Left ventricle myocardium inferior (tissue), 1 donor: ENCODE measurements at regions not wholly inside any gene's neighbourhood (a gene's known extent, or its start where the extent isn't known, plus 50 kb on each side); places are given as distances from the start of the nearest gene placed in this dataset.

Experiments used
- DNase-seq: peaks from one replicate; pipeline ENCODE4 v3.0.0-alpha.2; 2020
- H3K27ac ChIP-seq: fragments of 200-600 bp; replicated peaks from 2 replicates; pipeline ENCODE4 v1.8.0; 2021
- H3K27me3 ChIP-seq: fragments of 200-600 bp; 2 replicates; pipeline ENCODE4 v1.8.0; 2021; ENCODE audit warnings: low read depth
- H3K36me3 ChIP-seq: fragments of 200-600 bp; 2 replicates; pipeline ENCODE4 v1.8.0; 2021
- H3K4me1 ChIP-seq: fragments of 200-600 bp; 2 replicates; pipeline ENCODE4 v1.8.0; 2021
- H3K4me3 ChIP-seq: fragments of 200-600 bp; 2 replicates; pipeline ENCODE4 v1.8.0; 2021; ENCODE audit warnings: mild to moderate bottlenecking, moderate library complexity
- H3K9me3 ChIP-seq: fragments of 200-600 bp; replicated peaks from 2 replicates; pipeline ENCODE4 v1.8.0; 2021
- CTCF ChIP-seq: fragments of 200-600 bp; IDR thresholded peaks from 2 replicates; pipeline ENCODE4 v1.8.0; 2021; ENCODE audit warnings: antibody characterized with exemption, mild to moderate bottlenecking, borderline replicate concordance
- intact Hi-C: fragments of 100-400 bp; cut with micrococcal nuclease; formaldehyde crosslinking; loops from one replicate; pipeline ENCODE4 v1.11.0; 2022
- donor health status: DM: no; HTN: yes; CAD: no; lungs with severe emphysema.

GRCh38 chr10:83734278-83734677 is 405.0 kb upstream of the GHITM start:
- TF ChIP-seq CTCF = no peak
- no peak for DNase-seq

GRCh38 chr10:83736008-83736407 is 403.3 kb upstream of the GHITM start:
- Histone ChIP-seq H3K27me3 (no peaks in the 10 kb centered on the region), H3K36me3 (no peaks in the 10 kb centered on the region), H3K4me3 (no peak overlapping the region), H3K27ac (no peak overlapping the region), H3K9me3 (peaks cover 76% of the 10 kb centered on the region), H3K4me1 (no peaks in the 10 kb centered on the region)
- TF ChIP-seq CTCF = no peak
- intact Hi-C loops = no loop called here
- DNase-seq = no peak

More at GRCh38 chr10:83734278-83734677, 405.0 kb upstream of the GHITM start:
- H3K27me3 ChIP-seq = no peaks in the 10 kb centered on the region
- no peaks in the 10 kb centered on the region for H3K36me3 ChIP-seq
- intact Hi-C loops = no loop called here
- no peak overlapping the region for H3K4me3 ChIP-seq
- no peak overlapping the region for H3K27ac ChIP-seq
- H3K4me1 ChIP-seq = no peaks in the 10 kb centered on the region
- peaks cover 73% of the 10 kb centered on the region for H3K9me3 ChIP-seq

- no peaks in the 10 kb centered on the region for H3K27me3 ChIP-seq
- peaks cover 73% of the 10 kb centered on the region for H3K9me3 ChIP-seq
- intact Hi-C loops = no loop called here
- H3K4me1 ChIP-seq = no peaks in the 10 kb centered on the region
- DNase-seq = no peak
- H3K36me3 ChIP-seq = no peaks in the 10 kb centered on the region
- H3K27ac ChIP-seq = no peak overlapping the region
- no peak overlapping the region for H3K4me3 ChIP-seq
- no peak for TF ChIP-seq CTCF
These were observed 388.7 kb upstream of the GHITM start for GRCh38 chr10:83750604-83751003.

DNA sequence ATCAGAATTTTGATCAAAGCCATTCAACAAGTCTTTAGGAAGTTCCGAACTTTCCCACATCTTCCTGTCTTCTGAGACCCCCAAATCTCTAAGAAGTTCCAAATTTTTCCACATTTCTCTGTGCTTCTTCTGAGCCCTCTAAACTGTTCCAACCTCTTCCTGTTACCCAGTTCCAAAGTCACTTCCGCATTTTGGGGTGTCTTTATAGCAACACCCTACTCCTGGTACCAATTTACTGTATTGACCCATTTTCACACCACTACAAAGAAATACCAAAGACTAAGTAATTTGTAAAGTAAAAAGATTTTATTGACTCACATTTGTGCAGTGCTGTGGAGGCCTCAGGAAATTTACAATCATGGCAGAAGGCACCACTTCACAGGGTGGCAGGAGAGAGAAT is 385.8 kb upstream of the GHITM start:
- H3K27me3 ChIP-seq = no peaks in the 10 kb centered on the region
- no peak overlapping the region for H3K27ac ChIP-seq
- intact Hi-C loops = no loop called here
- H3K9me3 ChIP-seq = peaks cover 92% of the 10 kb centered on the region
- H3K4me3 ChIP-seq = no peak overlapping the region
- no peak for TF ChIP-seq CTCF
- H3K4me1 ChIP-seq = no peaks in the 10 kb centered on the region
- H3K36me3 ChIP-seq = no peaks in the 10 kb centered on the region
- no peak for DNase-seq

DNA sequence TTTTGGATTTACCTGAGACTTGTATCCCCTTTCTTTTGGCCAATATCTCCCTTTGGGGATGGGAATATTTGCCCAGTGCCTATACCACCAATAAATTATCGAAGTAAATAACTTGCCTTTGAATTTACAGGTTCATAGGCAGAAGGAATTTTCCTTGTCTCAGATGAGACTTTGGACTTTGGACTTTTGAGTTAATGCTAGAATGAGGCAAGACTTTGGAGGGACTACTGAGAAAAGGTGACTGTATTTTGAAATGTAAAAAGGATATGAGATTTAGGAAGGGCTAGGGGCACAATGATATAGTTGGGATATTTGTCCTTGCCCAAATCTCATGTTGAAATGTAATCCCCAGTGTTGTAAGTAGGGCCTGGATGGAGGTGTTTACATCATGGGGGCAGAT is 384.5 kb upstream of the GHITM start:
- intact Hi-C loops = no loop called here
- no peak for TF ChIP-seq CTCF
- Histone ChIP-seq H3K9me3 (peaks cover 90% of the 10 kb centered on the region), H3K4me3 (no peak overlapping the region), H3K36me3 (no peaks in the 10 kb centered on the region), H3K27ac (no peak overlapping the region), H3K27me3 (no peaks in the 10 kb centered on the region), H3K4me1 (no peaks in the 10 kb centered on the region)
- no peak for DNase-seq

DNA sequence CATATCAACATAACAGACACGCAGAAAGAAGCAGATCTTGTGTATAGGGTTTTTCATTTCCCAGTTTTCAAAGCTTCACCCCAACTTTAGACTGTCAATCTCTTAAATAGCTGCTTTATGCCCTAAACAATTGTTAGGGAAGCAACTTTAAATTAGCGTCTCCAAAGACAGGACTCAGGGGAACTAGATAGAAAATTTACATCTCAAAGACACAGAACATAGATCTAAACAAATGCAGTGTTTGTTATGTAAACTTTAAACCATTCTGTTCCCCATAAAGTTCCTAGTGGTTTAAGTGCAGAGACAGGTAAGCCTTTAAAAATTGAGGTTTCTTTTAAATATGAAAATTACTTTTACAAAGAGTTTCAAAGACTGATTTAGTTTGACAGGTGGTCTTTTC is 379.2 kb upstream of the GHITM start:
- no peak overlapping the region for H3K27ac ChIP-seq
- no peak overlapping the region for H3K4me3 ChIP-seq
- DNase-seq = no peak
- H3K27me3 ChIP-seq = no peaks in the 10 kb centered on the region
- TF ChIP-seq CTCF = no peak
- H3K9me3 ChIP-seq = peaks cover 39% of the 10 kb centered on the region
- intact Hi-C loops = no loop called here
- no peaks in the 10 kb centered on the region for H3K4me1 ChIP-seq
- no peaks in the 10 kb centered on the region for H3K36me3 ChIP-seq
